ENCODE measurements at regions not wholly inside any gene's neighbourhood (a gene's known extent, or its start where the extent isn't known, plus 50 kb on each side); places are given as distances from the start of the nearest gene placed in this dataset.
A peak's percentile ranks its signal among the peaks of the same experiment; 100 is the strongest.

- DNase-seq (ENCODE audit: low spot score): no peak
These were observed 398.1 kb downstream of the GABRB3 start for GRCh38 chr15:26374806-26375205.

GRCh38 chr15:26372706-26373105 is 400.2 kb downstream of the GABRB3 start:
- no peak for DNase-seq (ENCODE audit: low spot score)

GRCh38 chr15:26365077-26365476 is 407.8 kb downstream of the GABRB3 start:
- DNase-seq (ENCODE audit: low spot score): no peak

- DNase-seq (ENCODE audit: low spot score): no peak
These were observed 413.0 kb downstream of the GABRB3 start for GRCh38 chr15:26359855-26360254.

GRCh38 chr15:26358708-26359107 is 414.2 kb downstream of the GABRB3 start:
- no peak for DNase-seq (ENCODE audit: low spot score)

- DNase-seq (ENCODE audit: low spot score): no peak
These were observed 415.2 kb downstream of the GABRB3 start for GRCh38 chr15:26357653-26358052.

GRCh38 chr15:26355472-26356074 is 417.3 kb downstream of the GABRB3 start:
- DNase-seq (ENCODE audit: low spot score): no peak

- DNase-seq (ENCODE audit: low spot score): no peak
These were observed 420.0 kb downstream of the GABRB3 start for GRCh38 chr15:26352909-26353308.

GRCh38 chr15:26352406-26352805 is 420.5 kb downstream of the GABRB3 start:
- DNase-seq (ENCODE audit: low spot score): no peak

- no peak for DNase-seq (ENCODE audit: low spot score)
These were observed 447.4 kb downstream of the GABRB3 start for GRCh38 chr15:26325495-26325894.

- no peak for DNase-seq (ENCODE audit: low spot score)
These were observed 449.3 kb downstream of the GABRB3 start for GRCh38 chr15:26323566-26323965.

GRCh38 chr15:26318689-26319088 is 454.2 kb downstream of the GABRB3 start:
- DNase-seq (ENCODE audit: low spot score): no peak

GRCh38 chr15:26314577-26314976 is 451.4 kb upstream of the ATP10A start:
- DNase-seq (ENCODE audit: low spot score): no peak

GRCh38 chr15:26311710-26312236 is 448.6 kb upstream of the ATP10A start:
- DNase-seq (ENCODE audit: low spot score): no peak

- peak; percentile 35 for DNase-seq (ENCODE audit: low spot score)
These were observed 435.6 kb upstream of the ATP10A start for GRCh38 chr15:26298659-26299170.

- DNase-seq (ENCODE audit: low spot score): no peak
These were observed 435.0 kb upstream of the ATP10A start for GRCh38 chr15:26298010-26298658.

- no peak for DNase-seq (ENCODE audit: low spot score)
These were observed 432.4 kb upstream of the ATP10A start for GRCh38 chr15:26295336-26296085.

GRCh38 chr15:26294059-26294689 is 431.0 kb upstream of the ATP10A start:
- peak; percentile 0 for DNase-seq (ENCODE audit: low spot score)

- DNase-seq (ENCODE audit: low spot score): no peak
These were observed 424.3 kb upstream of the ATP10A start for GRCh38 chr15:26287381-26287780.

- DNase-seq (ENCODE audit: low spot score): no peak
These were observed 417.2 kb upstream of the ATP10A start for GRCh38 chr15:26280281-26280680.

- DNase-seq (ENCODE audit: low spot score): no peak
These were observed 398.8 kb upstream of the ATP10A start for GRCh38 chr15:26261966-26262365.

GRCh38 chr15:26261413-26261812 is 398.3 kb upstream of the ATP10A start:
- no peak for DNase-seq (ENCODE audit: low spot score)

Measured in RKO (cell line).